ENCODE measurements at regions not wholly inside any gene's neighbourhood (a gene's known extent, or its start where the extent isn't known, plus 50 kb on each side); places are given as distances from the start of the nearest gene placed in this dataset.

DNA sequence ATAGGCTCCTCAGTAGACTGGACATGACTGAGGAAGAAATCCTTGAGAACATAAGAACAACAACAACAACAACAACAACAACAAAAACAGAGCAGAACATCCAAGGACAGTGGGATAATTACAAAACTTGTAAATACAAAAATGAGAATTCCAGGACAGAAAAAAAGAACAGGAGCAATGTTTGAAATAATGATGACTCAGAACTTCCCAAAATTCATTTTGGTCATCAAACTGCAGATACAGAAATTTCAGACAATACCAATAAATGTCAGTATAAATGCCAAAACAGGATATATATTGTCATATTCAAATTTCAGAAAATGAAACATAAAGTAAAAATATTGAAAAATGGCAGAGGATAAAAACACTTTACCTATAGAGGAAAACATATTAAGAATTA lies 259.0 kb downstream of the TRIM36 start:
- H3K36me3 ChIP-seq: no peaks in the 10 kb centered on the region
- H3K9me3 ChIP-seq: no peaks in the 10 kb centered on the region
- H3K27ac ChIP-seq: no peak overlapping the region
- H3K9ac ChIP-seq (ENCODE audit: low read depth in 2 of 2, low read length in 2 of 2): no peak overlapping the region
- no peaks in the 10 kb centered on the region for H3K27me3 ChIP-seq
- TF ChIP-seq, protein P1, sequence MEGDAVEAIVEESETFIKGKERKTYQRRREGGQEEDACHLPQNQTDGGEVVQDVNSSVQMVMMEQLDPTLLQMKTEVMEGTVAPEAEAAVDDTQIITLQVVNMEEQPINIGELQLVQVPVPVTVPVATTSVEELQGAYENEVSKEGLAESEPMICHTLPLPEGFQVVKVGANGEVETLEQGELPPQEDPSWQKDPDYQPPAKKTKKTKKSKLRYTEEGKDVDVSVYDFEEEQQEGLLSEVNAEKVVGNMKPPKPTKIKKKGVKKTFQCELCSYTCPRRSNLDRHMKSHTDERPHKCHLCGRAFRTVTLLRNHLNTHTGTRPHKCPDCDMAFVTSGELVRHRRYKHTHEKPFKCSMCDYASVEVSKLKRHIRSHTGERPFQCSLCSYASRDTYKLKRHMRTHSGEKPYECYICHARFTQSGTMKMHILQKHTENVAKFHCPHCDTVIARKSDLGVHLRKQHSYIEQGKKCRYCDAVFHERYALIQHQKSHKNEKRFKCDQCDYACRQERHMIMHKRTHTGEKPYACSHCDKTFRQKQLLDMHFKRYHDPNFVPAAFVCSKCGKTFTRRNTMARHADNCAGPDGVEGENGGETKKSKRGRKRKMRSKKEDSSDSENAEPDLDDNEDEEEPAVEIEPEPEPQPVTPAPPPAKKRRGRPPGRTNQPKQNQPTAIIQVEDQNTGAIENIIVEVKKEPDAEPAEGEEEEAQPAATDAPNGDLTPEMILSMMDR (IDR thresholded peaks at IDR 0.05): no peak
- no peak overlapping the region for H3K4me3 ChIP-seq
- no peaks in the 10 kb centered on the region for H3K4me1 ChIP-seq
- intact Hi-C loops (cut with DNase I): no loop called here
- no peak for DNase-seq

- no peaks in the 10 kb centered on the region for H3K9me3 ChIP-seq
- H3K4me3 ChIP-seq: no peak overlapping the region
Observed at GRCh38 chr5:114909424-114909823, 260.3 kb downstream of the TRIM36 start.

GRCh38 chr5:114903767-114904166 lies 265.9 kb downstream of the TRIM36 start:
- no peaks in the 10 kb centered on the region for H3K9me3 ChIP-seq
- H3K9ac ChIP-seq (ENCODE audit: low read depth in 2 of 2, low read length in 2 of 2): no peak overlapping the region
- TF ChIP-seq, protein P1 (IDR thresholded peaks at IDR 0.05): no peak
- intact Hi-C loops (cut with DNase I): no loop called here
- no peaks in the 10 kb centered on the region for H3K36me3 ChIP-seq
- DNase-seq: no peak
- H3K27ac ChIP-seq: no peak overlapping the region
- H3K4me3 ChIP-seq: no peak overlapping the region
- H3K27me3 ChIP-seq: no peaks in the 10 kb centered on the region
- H3K4me1 ChIP-seq: no peaks in the 10 kb centered on the region

More at GRCh38 chr5:114909424-114909823, 260.3 kb downstream of the TRIM36 start:
- intact Hi-C loops (cut with DNase I): no loop called here
- no peaks in the 10 kb centered on the region for H3K4me1 ChIP-seq
- no peak overlapping the region for H3K9ac ChIP-seq (ENCODE audit: low read depth in 2 of 2, low read length in 2 of 2)
- TF ChIP-seq, protein P1 (IDR thresholded peaks at IDR 0.05): no peak
- DNase-seq: no peak
- no peaks in the 10 kb centered on the region for H3K27me3 ChIP-seq
- H3K36me3 ChIP-seq: no peaks in the 10 kb centered on the region
- H3K27ac ChIP-seq: no peak overlapping the region

DNA sequence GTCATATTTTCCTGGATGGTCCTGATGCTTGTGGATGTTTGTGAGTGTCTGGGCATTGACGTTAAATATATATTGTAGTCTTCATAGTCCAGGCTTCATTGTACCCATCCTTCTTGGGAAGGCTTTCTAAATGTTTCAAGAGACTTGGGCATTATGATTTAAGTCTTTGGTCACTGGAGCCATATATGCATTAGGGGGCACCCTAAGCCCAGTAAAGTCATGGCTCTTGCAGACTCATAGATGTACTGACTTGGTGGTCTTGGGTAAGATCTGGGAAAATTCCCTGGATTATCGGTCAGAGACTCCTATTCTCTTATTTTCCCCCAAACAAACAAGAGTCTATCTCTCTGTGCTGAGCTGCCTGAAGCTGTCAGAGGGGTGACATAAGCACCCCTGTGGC lies 271.1 kb downstream of the TRIM36 start:
- Histone ChIP-seq H3K36me3 (no peaks in the 10 kb centered on the region), H3K9me3 (no peaks in the 10 kb centered on the region), H3K4me1 (no peaks in the 10 kb centered on the region), H3K27ac (no peak overlapping the region), H3K27me3 (no peaks in the 10 kb centered on the region), H3K4me3 (no peak overlapping the region), H3K9ac (ENCODE audit: low read depth in 2 of 2, low read length in 2 of 2) (no peak overlapping the region)
- intact Hi-C loops (cut with DNase I): no loop called here
- DNase-seq: no peak
- TF ChIP-seq, protein P1 (IDR thresholded peaks at IDR 0.05): no peak

- Histone ChIP-seq H3K36me3 (no peaks in the 10 kb centered on the region), H3K9me3 (no peaks in the 10 kb centered on the region), H3K4me1 (no peaks in the 10 kb centered on the region), H3K4me3 (no peak overlapping the region), H3K9ac (ENCODE audit: low read depth in 2 of 2, low read length in 2 of 2) (no peak overlapping the region), H3K27ac (no peak overlapping the region), H3K27me3 (no peaks in the 10 kb centered on the region)
- intact Hi-C loops (cut with DNase I): no loop called here
- TF ChIP-seq, protein P1 (IDR thresholded peaks at IDR 0.05): no peak
- no peak for DNase-seq
Observed at GRCh38 chr5:114883675-114884074, 286.0 kb downstream of the TRIM36 start.

- no peak overlapping the region for H3K27ac ChIP-seq
- no peaks in the 10 kb centered on the region for H3K9me3 ChIP-seq
- H3K4me1 ChIP-seq: no peaks in the 10 kb centered on the region
- TF ChIP-seq, protein P1 (IDR thresholded peaks at IDR 0.05): no peak
- no peaks in the 10 kb centered on the region for H3K36me3 ChIP-seq
- H3K27me3 ChIP-seq: no peaks in the 10 kb centered on the region
- intact Hi-C loops (cut with DNase I): no loop called here
- DNase-seq: no peak
- H3K9ac ChIP-seq (ENCODE audit: low read depth in 2 of 2, low read length in 2 of 2): no peak overlapping the region
- no peak overlapping the region for H3K4me3 ChIP-seq
Observed at GRCh38 chr5:114859438-114859735, 310.3 kb downstream of the TRIM36 start.

Measured in colonic mucosa (tissue), 4 donors.